ENCODE measurements at regions not wholly inside any gene's neighbourhood (a gene's known extent, or its start where the extent isn't known, plus 50 kb on each side); places are given as distances from the start of the nearest gene placed in this dataset.
A peak's percentile ranks its signal among the peaks of the same experiment; 100 is the strongest.

- WGBS (ENCODE audit: low lambda C conversion rate) = 4% methylated on average over 4 of the region's 4 CpGs
- TF ChIP-seq ZNF775 (CRISPR knock-in tag; IDR thresholded peaks at IDR 0.05; ENCODE audit: borderline replicate concordance) = no peak
- TF ChIP-seq CEBPB (IDR thresholded peaks at IDR 0.05; ENCODE audit: borderline replicate concordance, low read depth, low read length) = 0 out of 2 replicates have a peak, but pooled peaks have one; percentile 5
- H3K9ac ChIP-seq (ENCODE audit: insufficient read depth, low read depth, low read length) = no peak overlapping the region
- H3K27ac ChIP-seq (ENCODE audit: extremely low read length, insufficient read depth, low read length) = no peak overlapping the region
- H3K4me2 ChIP-seq (ENCODE audit: low read depth, low read length) = no peak overlapping the region
- BruUV-seq (replicated peaks) = no TSS peak
- H3K27me3 ChIP-seq (ENCODE audit: control insufficient read depth in 1 of 2, insufficient read depth in 2 of 2, low read length in 2 of 2) = no peaks in the 10 kb centered on the region
- no peak overlapping the region for H3K4me3 ChIP-seq (replicated peaks in 1 of 3; ENCODE audit: insufficient read depth in 1 of 3, low read depth in 2 of 3, low read length in 3 of 3)
- intact Hi-C loops (cut with micrococcal nuclease; ENCODE audit: unreplicated experiment) (loop anchor here (5.0 kb wide), 1 partner anchor 48 kb away; no protein-coding TSS in a partner anchor), in situ Hi-C loops (cut with HindIII; ENCODE audit: extremely low pct_ligation_motif_present, low pct_unique_long_range_greater_than_20kb) (no loop called here)
- ChIA-PET CTCF (ENCODE audit: low intra/inter-chr PET ratio, low total read pairs) (no interaction called here), POLR2A (no interaction called here)
- H3K79me2 ChIP-seq (ENCODE audit: insufficient read depth, low read length) = no peaks in the 10 kb centered on the region
- no peak for ATAC-seq
- no peaks in the 10 kb centered on the region for H3K9me3 ChIP-seq (ENCODE audit: low read length)
- H4K20me1 ChIP-seq (ENCODE audit: insufficient read depth, low read length) = no peaks in the 10 kb centered on the region
- DNase-seq (ENCODE audit: low spot score) = no peak
- FAIRE-seq = no peak
- no peak overlapping the region for H2AFZ ChIP-seq (ENCODE audit: low read length)
- no peaks in the 10 kb centered on the region for H3K36me3 ChIP-seq (replicated peaks in 1 of 2; ENCODE audit: control insufficient read depth in 1 of 2, insufficient read depth in 2 of 2, low read length in 2 of 2)
- H3K4me1 ChIP-seq (ENCODE audit: insufficient read depth, low read length) = no peaks in the 10 kb centered on the region
Measured at GRCh38 chr9:28004900-28005299, 431.6 kb upstream of the C9orf72 start.

- Histone ChIP-seq H3K4me3 (replicated peaks in 1 of 3; ENCODE audit: insufficient read depth in 1 of 3, low read depth in 2 of 3, low read length in 3 of 3) (no peak overlapping the region), H3K79me2 (ENCODE audit: insufficient read depth, low read length) (no peaks in the 10 kb centered on the region), H2AFZ (ENCODE audit: low read length) (no peak overlapping the region), H3K9ac (ENCODE audit: insufficient read depth, low read depth, low read length) (no peak overlapping the region), H3K9me3 (ENCODE audit: low read length) (no peaks in the 10 kb centered on the region), H3K4me2 (ENCODE audit: low read depth, low read length) (no peak overlapping the region), H3K36me3 (replicated peaks in 1 of 2; ENCODE audit: control insufficient read depth in 1 of 2, insufficient read depth in 2 of 2, low read length in 2 of 2) (no peaks in the 10 kb centered on the region), H3K4me1 (ENCODE audit: insufficient read depth, low read length) (no peaks in the 10 kb centered on the region), H3K27ac (ENCODE audit: extremely low read length, insufficient read depth, low read length) (no peak overlapping the region), H4K20me1 (ENCODE audit: insufficient read depth, low read length) (no peaks in the 10 kb centered on the region), H3K27me3 (ENCODE audit: control insufficient read depth in 1 of 2, insufficient read depth in 2 of 2, low read length in 2 of 2) (no peaks in the 10 kb centered on the region)
- DNase-seq (ENCODE audit: low spot score) (no peak), FAIRE-seq (no peak), ATAC-seq (no peak)
- in situ Hi-C loops (cut with HindIII; ENCODE audit: extremely low pct_ligation_motif_present, low pct_unique_long_range_greater_than_20kb) = no loop called here
- no peak for TF ChIP-seq ZNF138 (CRISPR knock-in tag; IDR thresholded peaks at IDR 0.05; ENCODE audit: low read depth)
- TF ChIP-seq ZNF772 (CRISPR knock-in tag; IDR thresholded peaks at IDR 0.05) = no peak
- TF ChIP-seq ZFY (CRISPR knock-in tag; IDR thresholded peaks at IDR 0.05) = no peak
- no peak for TF ChIP-seq MAX (IDR thresholded peaks at IDR 0.05)
- no peak for TF ChIP-seq ZNF781 (CRISPR knock-in tag; IDR thresholded peaks at IDR 0.05; ENCODE audit: borderline replicate concordance, not compliant biosample characterization)
- TF ChIP-seq KDM4B (CRISPR knock-in tag; IDR thresholded peaks at IDR 0.05) = no peak
- no peak for TF ChIP-seq GTF2F1 (IDR thresholded peaks at IDR 0.05; ENCODE audit: low read length)
- no peak for TF ChIP-seq SMYD3 (CRISPR knock-in tag; IDR thresholded peaks at IDR 0.05)
- no peak for TF ChIP-seq CHD4 (IDR thresholded peaks at IDR 0.05; ENCODE audit: borderline replicate concordance, low read length)
- POLR2A ChIA-PET = no interaction called here
- no TSS peak for BruUV-seq (replicated peaks)
- intact Hi-C loops (cut with micrococcal nuclease; ENCODE audit: unreplicated experiment) = loop anchor here (5.0 kb wide), 1 partner anchor 48 kb away; no protein-coding TSS in a partner anchor
- CTCF ChIA-PET (ENCODE audit: low intra/inter-chr PET ratio, low total read pairs) = no interaction called here
- WGBS (ENCODE audit: low lambda C conversion rate) = 4% methylated on average over 1 of the region's 1 CpG
Measured at GRCh38 chr9:28005779-28006178, 432.5 kb upstream of the C9orf72 start.
